HepG2 (cell line): ENCODE measurements at regions not wholly inside any gene's neighbourhood (a gene's known extent, or its start where the extent isn't known, plus 50 kb on each side); places are given as distances from the start of the nearest gene placed in this dataset.

Experiments
- ARID3A ChIP-seq: IDR thresholded peaks from 2 replicates; pipeline ENCODE4 v1.6.1; 2012; ENCODE audit warnings: low read depth, low read length, improper control_type of control experiment
- BHLHE40 ChIP-seq: IDR thresholded peaks from 2 replicates; pipeline ENCODE4 v1.6.1; 2011; ENCODE audit warnings: low read length, improper control_type of control experiment
- FOXA1 ChIP-seq, 2 experiments: fragments of 450-650 bp in 1 of 2; sonication (generic) in 1 of 2; formaldehyde crosslinking in 1 of 2; IDR thresholded peaks; 2 replicates each; pipeline versions ENCODE4 v1.4.0 to v1.6.1; 2016 to 2020; ENCODE audit warnings: missing genetic modification reagents in 1 of 2
- HMG20A ChIP-seq: IDR thresholded peaks from 2 replicates; pipeline ENCODE4 v1.6.1; 2016; ENCODE audit warnings: borderline replicate concordance
- MAFF ChIP-seq: IDR thresholded peaks from 2 replicates; pipeline ENCODE4 v1.6.1; 2011; ENCODE audit warnings: low read depth, low read length, improper control_type of control experiment
- MAX ChIP-seq: IDR thresholded peaks from 2 replicates; pipeline ENCODE4 v1.6.1; 2012; ENCODE audit warnings: inconsistent platforms
- NCOA2 ChIP-seq: sonication (generic); formaldehyde crosslinking; IDR thresholded peaks from 2 replicates; pipeline ENCODE4 v1.8.0; 2022; ENCODE audit warnings: inconsistent platforms
- ZBTB4 ChIP-seq: sonication (generic); formaldehyde crosslinking; IDR thresholded peaks from 2 replicates; pipeline ENCODE4 v1.4.0; 2020; ENCODE audit warnings: missing genetic modification reagents, mild to moderate bottlenecking, borderline replicate concordance
- ZGPAT ChIP-seq: IDR thresholded peaks from 2 replicates; pipeline ENCODE4 v1.6.1; 2016; ENCODE audit warnings: mild to moderate bottlenecking
- ZNF343 ChIP-seq: sonication (generic); formaldehyde crosslinking; IDR thresholded peaks from 2 replicates; pipeline ENCODE4 v1.4.0; 2020; ENCODE audit warnings: mild to moderate bottlenecking, missing genetic modification reagents
- ZNF350 ChIP-seq: sonication (generic); formaldehyde crosslinking; IDR thresholded peaks from 2 replicates; pipeline ENCODE4 v1.4.0; 2020; ENCODE audit warnings: mild to moderate bottlenecking, low read depth, missing genetic modification reagents, borderline replicate concordance
- ZNF513 ChIP-seq: sonication (generic); formaldehyde crosslinking; conservative IDR thresholded peaks from 2 replicates; pipeline ENCODE4 v1.5.0; 2020; ENCODE audit warnings: missing genetic modification reagents

- TF ChIP-seq ZNF350 (CRISPR knock-in tag) = 0 out of 2 replicates have a peak, but pooled peaks have one; percentile 31
- 0 out of 2 replicates have a peak, but pooled peaks have one; percentile 69 for TF ChIP-seq ZNF343 (CRISPR knock-in tag)
- 0 out of 2 replicates have a peak, but pooled peaks have one; percentile 8 for TF ChIP-seq BHLHE40
- 0 out of 2 replicates have a peak, but pooled peaks have one; percentile 40 for TF ChIP-seq ZGPAT (CRISPR knock-in tag)
- no peak for TF ChIP-seq ZNF513 (CRISPR knock-in tag)
- peak; percentile 72; the same call in 1 of the 2 replicates for TF ChIP-seq HMG20A (CRISPR knock-in tag)
- TF ChIP-seq ZBTB4 = no peak
- peak; percentile 60; the same call in 1 of the 2 replicates for TF ChIP-seq ARID3A
- 0 out of 2 replicates have a peak, but pooled peaks have one; percentile 50 for TF ChIP-seq NCOA2 (CRISPR knock-in tag)
- peak; percentile 95 for TF ChIP-seq MAFF
- 0 out of 2 replicates have a peak, but pooled peaks have one; percentile 42 for TF ChIP-seq MAX
- no peak for TF ChIP-seq FOXA1 (IDR thresholded peaks at IDR 0.05)
- TF ChIP-seq FOXA1 (CRISPR knock-in tag; IDR thresholded peaks at IDR 0.05) = peak; percentile 86
Measured at GRCh38 chr7:24477398-24478136, 95.7 kb upstream of the PALS2 start (continued).
